ENCODE measurements at regions not wholly inside any gene's neighbourhood (a gene's known extent, or its start where the extent isn't known, plus 50 kb on each side); places are given as distances from the start of the nearest gene placed in this dataset.
A peak's percentile ranks its signal among the peaks of the same experiment; 100 is the strongest.
"Not testable (repeated sequence)": the region's sequence is repeated elsewhere in the genome, so short reads cannot be mapped to it uniquely, and the experiment has no call there.

GRCh38 chr15:58369956-58370355, 61.8 kb upstream of the LIPC start:
- no peak for TF ChIP-seq CTCF (conservative IDR thresholded peaks at IDR 0.05; ENCODE audit: low read length)
- DNase-seq (ENCODE audit: low read depth), result no peak
- H3K4me3 ChIP-seq (ENCODE audit: low read length), result no peak overlapping the region

- DNase-seq (ENCODE audit: low read depth), result peak; percentile 8
- no peak for TF ChIP-seq CTCF (conservative IDR thresholded peaks at IDR 0.05; ENCODE audit: low read length)
Measured at GRCh38 chr15:58374147-58374546, 57.6 kb upstream of the LIPC start.

GRCh38 chr15:58377193-58377592, 54.6 kb upstream of the LIPC start:
- DNase-seq (ENCODE audit: low read depth), result no peak
- no peak overlapping the region for H3K4me3 ChIP-seq (ENCODE audit: low read length)
- TF ChIP-seq CTCF (conservative IDR thresholded peaks at IDR 0.05; ENCODE audit: low read length), result no peak

More at GRCh38 chr15:58374147-58374546, 57.6 kb upstream of the LIPC start:
- no peak overlapping the region for H3K4me3 ChIP-seq (ENCODE audit: low read length)

- no peak overlapping the region for H3K4me3 ChIP-seq (ENCODE audit: low read length)
- no peak for TF ChIP-seq CTCF (conservative IDR thresholded peaks at IDR 0.05; ENCODE audit: low read length)
- peak; percentile 30 for DNase-seq (ENCODE audit: low read depth)
Measured at GRCh38 chr15:58378241-58379085, 53.3 kb upstream of the LIPC start.

- not testable (repeated sequence) for H3K4me3 ChIP-seq (ENCODE audit: low read length); DNase-seq (ENCODE audit: low read depth)
Measured at GRCh38 chr15:58379454-58379853, 52.3 kb upstream of the LIPC start.

GRCh38 chr15:58380280-58380945, 51.4 kb upstream of the LIPC start:
- no peak overlapping the region for H3K4me3 ChIP-seq (ENCODE audit: low read length)
- TF ChIP-seq CTCF (conservative IDR thresholded peaks at IDR 0.05; ENCODE audit: low read length), result no peak
- DNase-seq (ENCODE audit: low read depth), result no peak

GRCh38 chr15:58381697-58382096, 50.1 kb upstream of the LIPC start:
- no peak overlapping the region for H3K4me3 ChIP-seq (ENCODE audit: low read length)
- DNase-seq (ENCODE audit: low read depth), result no peak
- TF ChIP-seq CTCF (conservative IDR thresholded peaks at IDR 0.05; ENCODE audit: low read length), result no peak

Measured in AG10803 (cell line).